ENCODE measurements at regions not wholly inside any gene's neighbourhood (a gene's known extent, or its start where the extent isn't known, plus 50 kb on each side); places are given as distances from the start of the nearest gene placed in this dataset.

- no peak for TF ChIP-seq CREB1 (IDR thresholded peaks at IDR 0.05; ENCODE audit: low read depth)
- TF ChIP-seq TCF12 (IDR thresholded peaks at IDR 0.05; ENCODE audit: low read depth): no peak
- no peak for TF ChIP-seq FOXM1 (IDR thresholded peaks at IDR 0.05; ENCODE audit: borderline replicate concordance, low read depth)
- no peak for TF ChIP-seq YY1 (IDR thresholded peaks at IDR 0.05; ENCODE audit: low read depth)
- no peak for TF ChIP-seq TAF1 (IDR thresholded peaks at IDR 0.05; ENCODE audit: low read depth)
Measured at GRCh38 chr3:157820157-157820517, 286.1 kb downstream of the SHOX2 start.

GRCh38 chr3:157819270-157820156, 286.7 kb downstream of the SHOX2 start:
- TF ChIP-seq, protein P1, sequence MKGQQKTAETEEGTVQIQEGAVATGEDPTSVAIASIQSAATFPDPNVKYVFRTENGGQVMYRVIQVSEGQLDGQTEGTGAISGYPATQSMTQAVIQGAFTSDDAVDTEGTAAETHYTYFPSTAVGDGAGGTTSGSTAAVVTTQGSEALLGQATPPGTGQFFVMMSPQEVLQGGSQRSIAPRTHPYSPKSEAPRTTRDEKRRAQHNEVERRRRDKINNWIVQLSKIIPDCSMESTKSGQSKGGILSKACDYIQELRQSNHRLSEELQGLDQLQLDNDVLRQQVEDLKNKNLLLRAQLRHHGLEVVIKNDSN (IDR thresholded peaks at IDR 0.05): no peak
- no peak for TF ChIP-seq EP300 (IDR thresholded peaks at IDR 0.05; ENCODE audit: borderline replicate concordance)
- TF ChIP-seq TCF12 (IDR thresholded peaks at IDR 0.05; ENCODE audit: low read depth): no peak
- no peak for TF ChIP-seq FOXM1 (IDR thresholded peaks at IDR 0.05; ENCODE audit: borderline replicate concordance, low read depth)
- TF ChIP-seq, protein P2, sequence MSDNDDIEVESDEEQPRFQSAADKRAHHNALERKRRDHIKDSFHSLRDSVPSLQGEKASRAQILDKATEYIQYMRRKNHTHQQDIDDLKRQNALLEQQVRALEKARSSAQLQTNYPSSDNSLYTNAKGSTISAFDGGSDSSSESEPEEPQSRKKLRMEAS (IDR thresholded peaks at IDR 0.05): no peak
- no peak for TF ChIP-seq CREB1 (IDR thresholded peaks at IDR 0.05; ENCODE audit: low read depth)
- no peak for TF ChIP-seq TAF1 (IDR thresholded peaks at IDR 0.05; ENCODE audit: low read depth)
- TF ChIP-seq YY1 (IDR thresholded peaks at IDR 0.05; ENCODE audit: low read depth): no peak
- TF ChIP-seq ZBTB7A (IDR thresholded peaks at IDR 0.05; ENCODE audit: low read depth): no peak

- TF ChIP-seq, protein P3, sequence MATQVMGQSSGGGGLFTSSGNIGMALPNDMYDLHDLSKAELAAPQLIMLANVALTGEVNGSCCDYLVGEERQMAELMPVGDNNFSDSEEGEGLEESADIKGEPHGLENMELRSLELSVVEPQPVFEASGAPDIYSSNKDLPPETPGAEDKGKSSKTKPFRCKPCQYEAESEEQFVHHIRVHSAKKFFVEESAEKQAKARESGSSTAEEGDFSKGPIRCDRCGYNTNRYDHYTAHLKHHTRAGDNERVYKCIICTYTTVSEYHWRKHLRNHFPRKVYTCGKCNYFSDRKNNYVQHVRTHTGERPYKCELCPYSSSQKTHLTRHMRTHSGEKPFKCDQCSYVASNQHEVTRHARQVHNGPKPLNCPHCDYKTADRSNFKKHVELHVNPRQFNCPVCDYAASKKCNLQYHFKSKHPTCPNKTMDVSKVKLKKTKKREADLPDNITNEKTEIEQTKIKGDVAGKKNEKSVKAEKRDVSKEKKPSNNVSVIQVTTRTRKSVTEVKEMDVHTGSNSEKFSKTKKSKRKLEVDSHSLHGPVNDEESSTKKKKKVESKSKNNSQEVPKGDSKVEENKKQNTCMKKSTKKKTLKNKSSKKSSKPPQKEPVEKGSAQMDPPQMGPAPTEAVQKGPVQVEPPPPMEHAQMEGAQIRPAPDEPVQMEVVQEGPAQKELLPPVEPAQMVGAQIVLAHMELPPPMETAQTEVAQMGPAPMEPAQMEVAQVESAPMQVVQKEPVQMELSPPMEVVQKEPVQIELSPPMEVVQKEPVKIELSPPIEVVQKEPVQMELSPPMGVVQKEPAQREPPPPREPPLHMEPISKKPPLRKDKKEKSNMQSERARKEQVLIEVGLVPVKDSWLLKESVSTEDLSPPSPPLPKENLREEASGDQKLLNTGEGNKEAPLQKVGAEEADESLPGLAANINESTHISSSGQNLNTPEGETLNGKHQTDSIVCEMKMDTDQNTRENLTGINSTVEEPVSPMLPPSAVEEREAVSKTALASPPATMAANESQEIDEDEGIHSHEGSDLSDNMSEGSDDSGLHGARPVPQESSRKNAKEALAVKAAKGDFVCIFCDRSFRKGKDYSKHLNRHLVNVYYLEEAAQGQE (IDR thresholded peaks at IDR 0.05; ENCODE audit: low read depth): no peak
- TF ChIP-seq TCF12 (IDR thresholded peaks at IDR 0.05; ENCODE audit: low read depth) (no peak), EGR1 (IDR thresholded peaks at IDR 0.05) (no peak), EP300 (IDR thresholded peaks at IDR 0.05; ENCODE audit: borderline replicate concordance) (no peak)
- TF ChIP-seq, protein P1 (IDR thresholded peaks at IDR 0.05): no peak
Measured at GRCh38 chr3:157816896-157817295, 289.3 kb downstream of the SHOX2 start.

DNA sequence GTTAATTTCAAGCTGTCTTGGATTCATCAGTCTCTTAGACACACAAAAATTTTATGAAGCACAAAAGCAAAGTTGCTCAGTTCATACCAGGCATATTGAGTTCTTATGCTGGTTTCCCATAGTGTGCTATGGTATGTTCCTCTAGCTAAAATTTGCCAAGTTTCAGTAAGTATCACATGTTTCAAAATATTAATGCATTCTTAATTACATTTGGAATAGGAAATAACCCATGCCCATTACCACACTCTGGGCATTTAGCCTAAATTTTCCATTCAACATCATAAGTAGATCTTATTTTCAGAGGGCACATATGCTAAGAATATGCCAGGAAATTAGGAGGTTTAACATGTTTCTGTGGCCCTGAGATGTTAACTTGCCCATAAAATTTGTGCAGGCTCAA, 289.9 kb downstream of the SHOX2 start:
- TF ChIP-seq, protein P3 (IDR thresholded peaks at IDR 0.05; ENCODE audit: low read depth): no peak
- TF ChIP-seq, protein P1 (IDR thresholded peaks at IDR 0.05): no peak
- TF ChIP-seq CEBPB (IDR thresholded peaks at IDR 0.05) (no peak), CREB1 (IDR thresholded peaks at IDR 0.05; ENCODE audit: low read depth) (no peak)
- TF ChIP-seq, protein P2 (IDR thresholded peaks at IDR 0.05): no peak

- TF ChIP-seq CREB1 (IDR thresholded peaks at IDR 0.05; ENCODE audit: low read depth) (no peak), RAD21 (IDR thresholded peaks at IDR 0.05; ENCODE audit: low read depth) (no peak), EP300 (IDR thresholded peaks at IDR 0.05; ENCODE audit: borderline replicate concordance) (no peak), TEAD4 (IDR thresholded peaks at IDR 0.05) (no peak), FOXM1 (IDR thresholded peaks at IDR 0.05; ENCODE audit: borderline replicate concordance, low read depth) (no peak), EGR1 (IDR thresholded peaks at IDR 0.05) (no peak), YY1 (IDR thresholded peaks at IDR 0.05; ENCODE audit: low read depth) (no peak), ZBTB7A (IDR thresholded peaks at IDR 0.05; ENCODE audit: low read depth) (no peak), CEBPB (IDR thresholded peaks at IDR 0.05) (no peak), TCF12 (IDR thresholded peaks at IDR 0.05; ENCODE audit: low read depth) (no peak), TAF1 (IDR thresholded peaks at IDR 0.05; ENCODE audit: low read depth) (no peak), NFIC (IDR thresholded peaks at IDR 0.05) (no peak)
- TF ChIP-seq, protein P2 (IDR thresholded peaks at IDR 0.05): no peak
- TF ChIP-seq, protein P1 (IDR thresholded peaks at IDR 0.05): no peak
- TF ChIP-seq, protein P3 (IDR thresholded peaks at IDR 0.05; ENCODE audit: low read depth): no peak
Measured at GRCh38 chr3:157815739-157816138, 290.5 kb downstream of the SHOX2 start.
